ENCODE measurements at regions not wholly inside any gene's neighbourhood (a gene's known extent, or its start where the extent isn't known, plus 50 kb on each side); places are given as distances from the start of the nearest gene placed in this dataset.

DNA sequence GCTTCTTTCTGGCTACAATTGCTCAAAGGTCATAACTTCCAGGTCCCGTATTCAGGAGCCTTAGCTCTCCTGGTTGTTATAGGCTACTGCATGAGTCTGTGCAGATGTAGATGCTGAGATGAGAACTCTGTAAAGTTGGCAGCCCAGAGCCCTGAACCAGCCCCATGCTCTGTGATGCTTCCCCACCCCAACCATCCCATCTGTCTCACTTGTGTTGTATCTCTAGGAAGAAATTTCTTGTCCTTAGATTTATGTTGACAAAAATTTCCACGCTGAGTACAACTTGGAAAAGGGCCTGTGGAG lies 61.2 kb upstream of the EEPD1 start:
- Histone ChIP-seq H3K4me1 (no peaks in the 10 kb centered on the region), H3K9me3 (no peaks in the 10 kb centered on the region), H3K4me3 (no peak overlapping the region), H3K27me3 (no peaks in the 10 kb centered on the region), H3K27ac (no peak overlapping the region), H3K36me3 (no peaks in the 10 kb centered on the region)
- intact Hi-C loops (cut with DNase I; ENCODE audit: low total_unique reads), result no loop called here
- TF ChIP-seq POLR2AphosphoS5 (IDR thresholded peaks at IDR 0.05) (no peak), POLR2A (IDR thresholded peaks at IDR 0.05) (no peak)
- TF ChIP-seq, protein P1, sequence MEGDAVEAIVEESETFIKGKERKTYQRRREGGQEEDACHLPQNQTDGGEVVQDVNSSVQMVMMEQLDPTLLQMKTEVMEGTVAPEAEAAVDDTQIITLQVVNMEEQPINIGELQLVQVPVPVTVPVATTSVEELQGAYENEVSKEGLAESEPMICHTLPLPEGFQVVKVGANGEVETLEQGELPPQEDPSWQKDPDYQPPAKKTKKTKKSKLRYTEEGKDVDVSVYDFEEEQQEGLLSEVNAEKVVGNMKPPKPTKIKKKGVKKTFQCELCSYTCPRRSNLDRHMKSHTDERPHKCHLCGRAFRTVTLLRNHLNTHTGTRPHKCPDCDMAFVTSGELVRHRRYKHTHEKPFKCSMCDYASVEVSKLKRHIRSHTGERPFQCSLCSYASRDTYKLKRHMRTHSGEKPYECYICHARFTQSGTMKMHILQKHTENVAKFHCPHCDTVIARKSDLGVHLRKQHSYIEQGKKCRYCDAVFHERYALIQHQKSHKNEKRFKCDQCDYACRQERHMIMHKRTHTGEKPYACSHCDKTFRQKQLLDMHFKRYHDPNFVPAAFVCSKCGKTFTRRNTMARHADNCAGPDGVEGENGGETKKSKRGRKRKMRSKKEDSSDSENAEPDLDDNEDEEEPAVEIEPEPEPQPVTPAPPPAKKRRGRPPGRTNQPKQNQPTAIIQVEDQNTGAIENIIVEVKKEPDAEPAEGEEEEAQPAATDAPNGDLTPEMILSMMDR (IDR thresholded peaks at IDR 0.05), result no peak
- DNase-seq (ENCODE audit: low spot score in 2 of 2), result no peak

DNA sequence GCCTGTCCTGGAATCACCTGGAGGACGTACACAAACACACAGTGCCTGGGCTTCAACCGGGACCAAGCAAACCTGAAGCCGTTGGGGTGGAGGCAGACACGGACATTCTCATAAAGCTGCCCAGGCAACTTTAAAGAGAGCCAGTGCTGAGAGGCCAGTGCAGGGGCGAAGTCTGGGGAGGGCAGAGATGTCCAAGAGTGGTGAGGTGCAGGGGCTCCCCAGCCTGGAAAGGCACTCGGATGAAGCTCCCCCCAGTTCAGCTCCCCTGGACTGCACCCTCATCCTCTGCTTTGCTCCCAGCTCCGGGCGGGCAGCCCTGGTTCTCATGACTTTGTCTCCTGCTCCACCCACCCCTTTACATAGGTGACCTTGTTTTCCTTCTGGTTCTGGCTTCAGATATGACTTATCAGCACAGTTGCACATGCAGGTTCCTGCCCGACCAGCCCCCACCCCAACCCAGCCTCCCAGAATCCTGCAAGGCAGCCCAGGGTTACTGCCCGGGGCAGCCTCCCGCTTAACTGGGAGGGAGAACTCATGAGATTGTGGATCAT lies 60.8 kb upstream of the EEPD1 start:
- H3K36me3 ChIP-seq, result no peaks in the 10 kb centered on the region
- no peaks in the 10 kb centered on the region for H3K9me3 ChIP-seq
- TF ChIP-seq, protein P1 (IDR thresholded peaks at IDR 0.05), result no peak
- no peak for TF ChIP-seq POLR2A (IDR thresholded peaks at IDR 0.05)
- H3K4me1 ChIP-seq, result no peaks in the 10 kb centered on the region
- no peak overlapping the region for H3K4me3 ChIP-seq
- DNase-seq (ENCODE audit: low spot score in 2 of 2), result no peak
- intact Hi-C loops (cut with DNase I; ENCODE audit: low total_unique reads), result no loop called here
- H3K27me3 ChIP-seq, result no peaks in the 10 kb centered on the region
- H3K27ac ChIP-seq, result no peak overlapping the region

DNA sequence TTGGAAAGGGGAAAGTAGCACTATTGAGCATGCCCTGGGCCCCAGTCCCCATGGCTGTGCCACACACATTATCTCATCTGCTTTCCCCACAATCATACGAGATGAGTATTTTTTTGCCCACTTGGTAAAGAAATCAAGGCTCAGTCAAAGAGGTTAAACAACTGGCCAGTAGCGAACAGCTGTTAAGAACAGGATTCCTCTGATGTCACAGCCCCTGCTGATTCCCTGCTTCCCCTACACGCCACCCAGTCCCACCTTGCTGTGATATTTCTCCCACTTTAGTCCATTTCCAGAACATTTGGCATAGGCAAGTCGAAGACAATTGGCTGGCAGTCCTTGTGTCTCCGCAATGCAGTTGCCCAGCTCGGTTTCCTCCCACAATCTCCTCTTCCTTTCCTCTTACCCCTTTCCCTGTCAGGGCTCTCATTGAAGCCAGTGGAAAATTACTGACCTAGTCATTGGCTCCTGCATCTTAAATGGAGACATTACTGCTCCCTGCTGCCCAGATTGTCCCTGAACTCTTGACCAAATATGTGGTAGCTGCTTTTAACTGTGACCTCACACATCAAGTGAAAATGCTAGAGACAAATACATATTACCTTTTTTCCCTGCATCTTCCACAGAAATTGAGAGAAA lies 56.5 kb upstream of the EEPD1 start:
- no peaks in the 10 kb centered on the region for H3K9me3 ChIP-seq
- intact Hi-C loops (cut with DNase I; ENCODE audit: low total_unique reads), result no loop called here

DNA sequence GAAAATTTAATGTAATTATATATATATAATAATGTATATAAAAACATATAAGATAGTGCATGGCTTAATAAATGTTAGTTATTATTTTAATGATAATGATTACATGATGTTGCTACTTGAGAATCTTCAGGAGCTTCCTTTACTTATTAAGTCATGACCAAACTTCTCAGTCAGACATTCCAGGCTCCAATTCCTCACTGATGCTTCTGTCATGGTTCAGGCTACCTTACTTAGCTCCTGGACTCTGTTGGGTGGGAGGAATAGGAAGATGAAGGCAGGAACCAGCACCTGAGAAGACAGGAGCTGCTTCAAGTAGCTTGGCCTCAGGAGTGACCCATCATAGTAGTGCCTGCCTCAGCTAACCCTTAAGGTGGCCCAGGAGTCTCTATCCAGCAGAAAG lies 55.0 kb upstream of the EEPD1 start:
- Histone ChIP-seq H3K4me1 (no peaks in the 10 kb centered on the region), H3K27ac (no peak overlapping the region), H3K4me3 (no peak overlapping the region), H3K27me3 (no peaks in the 10 kb centered on the region), H3K36me3 (no peaks in the 10 kb centered on the region), H3K9me3 (no peaks in the 10 kb centered on the region)
- DNase-seq (ENCODE audit: low spot score in 2 of 2), result no peak
- TF ChIP-seq POLR2A (IDR thresholded peaks at IDR 0.05) (no peak), POLR2AphosphoS5 (IDR thresholded peaks at IDR 0.05) (no peak)
- TF ChIP-seq, protein P1 (IDR thresholded peaks at IDR 0.05), result no peak
- intact Hi-C loops (cut with DNase I; ENCODE audit: low total_unique reads), result no loop called here

More for the DNA sequence above, 56.5 kb upstream of the EEPD1 start:
- Histone ChIP-seq H3K27ac (no peak overlapping the region), H3K27me3 (no peaks in the 10 kb centered on the region), H3K4me3 (no peak overlapping the region), H3K36me3 (no peaks in the 10 kb centered on the region), H3K4me1 (no peaks in the 10 kb centered on the region)
- no peak for DNase-seq (ENCODE audit: low spot score in 2 of 2)
- TF ChIP-seq POLR2A (IDR thresholded peaks at IDR 0.05) (no peak), POLR2AphosphoS5 (IDR thresholded peaks at IDR 0.05) (no peak)
- TF ChIP-seq, protein P1 (IDR thresholded peaks at IDR 0.05), result no peak

DNA sequence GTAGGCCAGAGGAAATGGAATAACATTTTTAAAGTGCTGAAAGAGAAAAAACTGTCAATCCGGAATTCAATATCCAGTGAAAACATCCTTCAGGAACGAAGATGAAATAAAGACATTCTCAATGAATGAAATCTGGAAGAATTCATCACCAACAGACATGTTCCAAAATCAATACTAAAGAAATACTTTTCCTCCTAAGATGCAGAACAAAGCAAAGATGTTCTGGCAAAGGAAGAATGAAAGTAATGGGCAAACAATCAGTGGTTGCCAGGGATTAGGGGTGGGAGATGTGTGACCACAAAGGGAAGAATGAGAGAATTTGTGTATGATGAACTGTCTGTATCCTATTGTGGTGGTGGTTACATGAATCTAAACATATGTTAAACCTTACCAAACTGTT lies 52.8 kb upstream of the EEPD1 start:
- DNase-seq (ENCODE audit: low spot score in 2 of 2), result no peak
- no peaks in the 10 kb centered on the region for H3K27me3 ChIP-seq
- intact Hi-C loops (cut with DNase I; ENCODE audit: low total_unique reads), result no loop called here

DNA sequence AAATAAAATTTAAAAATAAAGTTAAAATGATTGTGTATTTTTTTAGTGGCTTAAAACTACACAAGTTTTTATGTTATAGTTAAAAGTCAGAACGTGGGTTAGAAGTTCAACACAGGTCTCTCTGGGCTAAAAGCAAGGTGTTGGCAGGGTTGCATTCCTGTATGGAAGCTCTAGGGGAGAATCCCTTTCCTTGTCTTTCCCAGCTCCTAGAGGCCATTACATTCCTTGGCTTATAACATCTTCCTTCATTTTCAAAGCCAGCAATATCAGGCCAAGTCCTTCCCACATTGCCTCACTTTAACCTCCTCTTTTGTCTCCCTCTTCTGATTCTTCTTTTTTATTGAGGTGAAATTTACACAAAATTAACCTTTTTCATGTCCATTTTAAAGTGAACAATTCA lies 52.4 kb upstream of the EEPD1 start:
- no peak for DNase-seq (ENCODE audit: low spot score in 2 of 2)
- Histone ChIP-seq H3K27me3 (no peaks in the 10 kb centered on the region), H3K36me3 (no peaks in the 10 kb centered on the region), H3K9me3 (no peaks in the 10 kb centered on the region), H3K4me3 (no peak overlapping the region), H3K4me1 (no peaks in the 10 kb centered on the region), H3K27ac (no peak overlapping the region)
- intact Hi-C loops (cut with DNase I; ENCODE audit: low total_unique reads), result no loop called here
- TF ChIP-seq, protein P1 (IDR thresholded peaks at IDR 0.05), result no peak
- TF ChIP-seq POLR2AphosphoS5 (IDR thresholded peaks at IDR 0.05) (no peak), POLR2A (IDR thresholded peaks at IDR 0.05) (no peak)

More for the DNA sequence above, 52.8 kb upstream of the EEPD1 start:
- Histone ChIP-seq H3K9me3 (no peaks in the 10 kb centered on the region), H3K4me3 (no peak overlapping the region), H3K4me1 (no peaks in the 10 kb centered on the region), H3K27ac (no peak overlapping the region), H3K36me3 (no peaks in the 10 kb centered on the region)
- no peak for TF ChIP-seq POLR2AphosphoS5 (IDR thresholded peaks at IDR 0.05)

All from breast epithelium (tissue), 4 donors.